ENCODE measurements at regions not wholly inside any gene's neighbourhood (a gene's known extent, or its start where the extent isn't known, plus 50 kb on each side); places are given as distances from the start of the nearest gene placed in this dataset.

DNA sequence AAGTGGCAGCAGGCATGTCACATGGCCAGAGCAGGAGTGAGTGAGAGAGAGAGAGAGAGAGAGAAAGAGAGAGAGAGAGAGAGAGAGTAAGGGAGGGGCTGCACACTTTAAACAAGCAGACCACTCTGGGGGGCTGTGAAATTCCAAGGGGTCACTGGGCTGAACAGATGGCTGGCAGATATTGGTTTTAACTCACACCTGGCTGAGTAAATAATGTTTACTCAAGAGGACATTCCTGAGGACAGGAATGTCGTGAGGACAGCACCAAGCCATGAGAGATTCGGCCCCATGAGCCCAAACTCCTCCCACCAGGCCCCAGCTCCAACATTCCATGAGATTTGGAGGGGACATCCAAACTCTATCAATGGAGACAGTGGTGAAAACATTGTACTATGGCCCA, 269.7 kb downstream of the CBLN1 start:
- Histone ChIP-seq H3K27me3 (ENCODE audit: insufficient read depth, low read length) (no peaks in the 10 kb centered on the region), H3K79me2 (ENCODE audit: insufficient read depth, low read length) (no peaks in the 10 kb centered on the region), H2AFZ (ENCODE audit: low read length) (no peak overlapping the region), H3K9me3 (ENCODE audit: low read depth, low read length) (no peaks in the 10 kb centered on the region), H3K4me2 (ENCODE audit: insufficient read depth, low read length) (no peak overlapping the region), H3K36me3 (ENCODE audit: insufficient read depth, low read length) (no peaks in the 10 kb centered on the region), H3K4me1 (ENCODE audit: insufficient read depth, low read length) (no peaks in the 10 kb centered on the region), H3K27ac (ENCODE audit: low read depth, low read length) (no peak overlapping the region), H4K20me1 (ENCODE audit: insufficient read depth, low read length) (no peaks in the 10 kb centered on the region), H3K4me3 (ENCODE audit: insufficient read depth, low read length) (no peak overlapping the region)
- TF ChIP-seq, protein P1, sequence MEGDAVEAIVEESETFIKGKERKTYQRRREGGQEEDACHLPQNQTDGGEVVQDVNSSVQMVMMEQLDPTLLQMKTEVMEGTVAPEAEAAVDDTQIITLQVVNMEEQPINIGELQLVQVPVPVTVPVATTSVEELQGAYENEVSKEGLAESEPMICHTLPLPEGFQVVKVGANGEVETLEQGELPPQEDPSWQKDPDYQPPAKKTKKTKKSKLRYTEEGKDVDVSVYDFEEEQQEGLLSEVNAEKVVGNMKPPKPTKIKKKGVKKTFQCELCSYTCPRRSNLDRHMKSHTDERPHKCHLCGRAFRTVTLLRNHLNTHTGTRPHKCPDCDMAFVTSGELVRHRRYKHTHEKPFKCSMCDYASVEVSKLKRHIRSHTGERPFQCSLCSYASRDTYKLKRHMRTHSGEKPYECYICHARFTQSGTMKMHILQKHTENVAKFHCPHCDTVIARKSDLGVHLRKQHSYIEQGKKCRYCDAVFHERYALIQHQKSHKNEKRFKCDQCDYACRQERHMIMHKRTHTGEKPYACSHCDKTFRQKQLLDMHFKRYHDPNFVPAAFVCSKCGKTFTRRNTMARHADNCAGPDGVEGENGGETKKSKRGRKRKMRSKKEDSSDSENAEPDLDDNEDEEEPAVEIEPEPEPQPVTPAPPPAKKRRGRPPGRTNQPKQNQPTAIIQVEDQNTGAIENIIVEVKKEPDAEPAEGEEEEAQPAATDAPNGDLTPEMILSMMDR (IDR thresholded peaks at IDR 0.05; ENCODE audit: extremely low read depth, low read depth, low read length): no peak
- DNase-seq (ENCODE audit: insufficient read length, low spot score, missing footprints): no peak

- Histone ChIP-seq H3K9me3 (ENCODE audit: low read depth, low read length) (no peaks in the 10 kb centered on the region), H3K36me3 (ENCODE audit: insufficient read depth, low read length) (no peaks in the 10 kb centered on the region), H2AFZ (ENCODE audit: low read length) (no peak overlapping the region), H3K4me2 (ENCODE audit: insufficient read depth, low read length) (no peak overlapping the region), H3K27ac (ENCODE audit: low read depth, low read length) (no peak overlapping the region), H3K4me3 (ENCODE audit: insufficient read depth, low read length) (no peak overlapping the region), H3K27me3 (ENCODE audit: insufficient read depth, low read length) (no peaks in the 10 kb centered on the region), H3K79me2 (ENCODE audit: insufficient read depth, low read length) (no peaks in the 10 kb centered on the region), H3K4me1 (ENCODE audit: insufficient read depth, low read length) (no peaks in the 10 kb centered on the region), H4K20me1 (ENCODE audit: insufficient read depth, low read length) (no peaks in the 10 kb centered on the region)
- no peak for DNase-seq (ENCODE audit: insufficient read length, low spot score, missing footprints)
- TF ChIP-seq, protein P1 (IDR thresholded peaks at IDR 0.05; ENCODE audit: extremely low read depth, low read depth, low read length): no peak
These were observed 270.8 kb downstream of the CBLN1 start for GRCh38 chr16:49010879-49011278.

DNA sequence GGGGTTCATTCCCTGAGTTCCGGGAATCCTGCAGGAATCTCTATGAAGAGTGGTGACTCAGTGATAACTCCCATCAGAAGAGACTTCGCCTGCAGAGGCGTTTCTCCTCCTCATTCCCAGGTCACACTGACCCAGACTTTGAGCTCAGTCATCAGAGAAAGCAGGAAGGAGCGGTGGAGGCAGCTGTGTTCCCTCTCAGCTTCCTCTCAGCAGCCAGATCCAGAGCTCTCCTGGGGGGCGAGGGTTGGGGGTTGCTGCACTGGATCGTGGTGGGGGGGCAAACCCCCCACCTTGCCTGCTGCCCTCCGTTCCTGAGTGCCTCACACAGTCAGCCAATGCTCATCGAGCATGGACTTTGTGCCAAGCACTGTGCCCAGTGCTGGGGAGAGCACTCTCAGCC, 271.2 kb downstream of the CBLN1 start:
- H3K9me3 ChIP-seq (ENCODE audit: low read depth, low read length): no peaks in the 10 kb centered on the region
- TF ChIP-seq, protein P1 (IDR thresholded peaks at IDR 0.05; ENCODE audit: extremely low read depth, low read depth, low read length): no peak
- no peaks in the 10 kb centered on the region for H4K20me1 ChIP-seq (ENCODE audit: insufficient read depth, low read length)

GRCh38 chr16:49009204-49009603, 272.4 kb downstream of the CBLN1 start:
- Histone ChIP-seq H3K4me2 (ENCODE audit: insufficient read depth, low read length) (no peak overlapping the region), H3K9me3 (ENCODE audit: low read depth, low read length) (no peaks in the 10 kb centered on the region), H3K79me2 (ENCODE audit: insufficient read depth, low read length) (no peaks in the 10 kb centered on the region), H3K27me3 (ENCODE audit: insufficient read depth, low read length) (no peaks in the 10 kb centered on the region), H4K20me1 (ENCODE audit: insufficient read depth, low read length) (no peaks in the 10 kb centered on the region), H3K4me3 (ENCODE audit: insufficient read depth, low read length) (no peak overlapping the region), H3K36me3 (ENCODE audit: insufficient read depth, low read length) (no peaks in the 10 kb centered on the region), H2AFZ (ENCODE audit: low read length) (no peak overlapping the region), H3K27ac (ENCODE audit: low read depth, low read length) (no peak overlapping the region), H3K4me1 (ENCODE audit: insufficient read depth, low read length) (no peaks in the 10 kb centered on the region)
- no peak for DNase-seq (ENCODE audit: insufficient read length, low spot score, missing footprints)
- TF ChIP-seq, protein P1 (IDR thresholded peaks at IDR 0.05; ENCODE audit: extremely low read depth, low read depth, low read length): no peak

More for the DNA sequence above, 271.2 kb downstream of the CBLN1 start:
- Histone ChIP-seq H3K27ac (ENCODE audit: low read depth, low read length) (no peak overlapping the region), H3K79me2 (ENCODE audit: insufficient read depth, low read length) (no peaks in the 10 kb centered on the region), H2AFZ (ENCODE audit: low read length) (no peak overlapping the region), H3K4me3 (ENCODE audit: insufficient read depth, low read length) (no peak overlapping the region), H3K36me3 (ENCODE audit: insufficient read depth, low read length) (no peaks in the 10 kb centered on the region), H3K27me3 (ENCODE audit: insufficient read depth, low read length) (no peaks in the 10 kb centered on the region), H3K4me1 (ENCODE audit: insufficient read depth, low read length) (no peaks in the 10 kb centered on the region), H3K4me2 (ENCODE audit: insufficient read depth, low read length) (no peak overlapping the region)
- DNase-seq (ENCODE audit: insufficient read length, low spot score, missing footprints): no peak
